KMS-11 (cell line): ENCODE measurements at regions not wholly inside any gene's neighbourhood (a gene's known extent, or its start where the extent isn't known, plus 50 kb on each side); places are given as distances from the start of the nearest gene placed in this dataset.

Experiments used
- H2AFZ ChIP-seq: fragments of 200-600 bp; sonication (generic); 2 replicates; pipeline ENCODE4 v1.6.1; 2016; ENCODE audit warnings: antibody characterized with exemption, mixed run types, low read depth
- H3K27ac ChIP-seq: fragments of 200-600 bp; sonication (generic); 2 replicates; pipeline ENCODE4 v1.6.1; 2016; ENCODE audit warnings: mild to moderate bottlenecking, mixed run types
- H3K27me3 ChIP-seq: fragments of 200-600 bp; sonication (generic); 2 replicates; pipeline ENCODE4 v1.6.1; 2017; ENCODE audit warnings: mild to moderate bottlenecking, low read depth, mixed run types, moderate library complexity; ENCODE audit not compliant: insufficient read depth
- H3K36me3 ChIP-seq: fragments of 200-600 bp; sonication (generic); 2 replicates; pipeline ENCODE4 v1.6.1; 2017; ENCODE audit warnings: mild to moderate bottlenecking, mixed run types; ENCODE audit not compliant: insufficient read depth
- H3K4me1 ChIP-seq: fragments of 200-600 bp; sonication (generic); 2 replicates; pipeline ENCODE4 v1.6.1; 2016; ENCODE audit warnings: mild to moderate bottlenecking, low read depth, mixed run types; ENCODE audit not compliant: poor library complexity, severe bottlenecking
- H3K4me2 ChIP-seq: fragments of 200-600 bp; sonication (generic); 2 replicates; pipeline ENCODE4 v1.7.0; 2016; ENCODE audit warnings: mild to moderate bottlenecking, mixed run types
- H3K4me3 ChIP-seq: fragments of 200-600 bp; sonication (generic); IDR thresholded peaks from 2 replicates; pipeline ENCODE4 v1.6.1; 2017; ENCODE audit warnings: low read depth, low read length, mixed read lengths; ENCODE audit not compliant: insufficient read depth
- H3K79me2 ChIP-seq: fragments of 200-600 bp; sonication (generic); 2 replicates; pipeline ENCODE4 v1.6.1; 2016; ENCODE audit warnings: low read depth, mixed run types; ENCODE audit not compliant: insufficient read depth
- H3K9ac ChIP-seq: fragments of 200-600 bp; sonication (generic); 2 replicates; pipeline ENCODE4 v1.6.1; 2016; ENCODE audit warnings: mild to moderate bottlenecking, mixed run types
- H4K20me1 ChIP-seq: fragments of 200-600 bp; sonication (generic); 2 replicates; pipeline ENCODE4 v1.6.1; 2016; ENCODE audit warnings: mild to moderate bottlenecking, mixed run types; ENCODE audit not compliant: insufficient read depth
- CTCF ChIP-seq: fragments of 200-600 bp; sonication (generic); conservative IDR thresholded peaks from 2 replicates; pipeline ENCODE4 v1.6.1; 2017; ENCODE audit warnings: low read depth, mild to moderate bottlenecking, antibody characterized with exemption, low read length, moderate library complexity, mixed read lengths

GRCh38 chr10:129107525-129107924 lies 359.5 kb upstream of the MGMT start:
- Histone ChIP-seq H3K4me3 (no peak overlapping the region), H3K79me2 (no peaks in the 10 kb centered on the region), H3K36me3 (no peaks in the 10 kb centered on the region), H3K27me3 (no peaks in the 10 kb centered on the region), H3K27ac (no peak overlapping the region), H3K9ac (no peak overlapping the region), H3K4me1 (peaks cover 8% of the 10 kb centered on the region), H2AFZ (no peak overlapping the region), H4K20me1 (no peaks in the 10 kb centered on the region), H3K4me2 (no peak overlapping the region)
- TF ChIP-seq CTCF = no peak

GRCh38 chr10:129108378-129108777 lies 358.7 kb upstream of the MGMT start:
- Histone ChIP-seq H3K27ac (no peak overlapping the region), H3K9ac (no peak overlapping the region), H2AFZ (no peak overlapping the region), H3K79me2 (no peaks in the 10 kb centered on the region), H4K20me1 (no peaks in the 10 kb centered on the region), H3K4me2 (no peak overlapping the region), H3K27me3 (no peaks in the 10 kb centered on the region), H3K36me3 (no peaks in the 10 kb centered on the region), H3K4me1 (peaks cover 8% of the 10 kb centered on the region), H3K4me3 (no peak overlapping the region)
- no peak for TF ChIP-seq CTCF

GRCh38 chr10:129108994-129109393 lies 358.0 kb upstream of the MGMT start:
- no peaks in the 10 kb centered on the region for H3K79me2 ChIP-seq
- TF ChIP-seq CTCF = no peak
- H3K27me3 ChIP-seq = no peaks in the 10 kb centered on the region
- H3K9ac ChIP-seq = no peak overlapping the region
- H2AFZ ChIP-seq = no peak overlapping the region
- no peak overlapping the region for H3K4me2 ChIP-seq
- peaks cover 8% of the 10 kb centered on the region for H3K4me1 ChIP-seq
- H3K36me3 ChIP-seq = no peaks in the 10 kb centered on the region
- no peak overlapping the region for H3K4me3 ChIP-seq
- no peaks in the 10 kb centered on the region for H4K20me1 ChIP-seq
- H3K27ac ChIP-seq = no peak overlapping the region

- no peak overlapping the region for H2AFZ ChIP-seq
- no peaks in the 10 kb centered on the region for H3K36me3 ChIP-seq
- H3K4me3 ChIP-seq = no peak overlapping the region
- H3K9ac ChIP-seq = no peak overlapping the region
- no peak overlapping the region for H3K27ac ChIP-seq
- H3K79me2 ChIP-seq = no peaks in the 10 kb centered on the region
- no peaks in the 10 kb centered on the region for H4K20me1 ChIP-seq
- TF ChIP-seq CTCF = no peak
- no peaks in the 10 kb centered on the region for H3K4me1 ChIP-seq
- no peak overlapping the region for H3K4me2 ChIP-seq
- H3K27me3 ChIP-seq = no peaks in the 10 kb centered on the region
Measured at GRCh38 chr10:129110780-129111179, 356.3 kb upstream of the MGMT start.

GRCh38 chr10:129111922-129112321 lies 355.1 kb upstream of the MGMT start:
- H3K79me2 ChIP-seq = no peaks in the 10 kb centered on the region
- H4K20me1 ChIP-seq = no peaks in the 10 kb centered on the region

More at GRCh38 chr10:129111922-129112321, 355.1 kb upstream of the MGMT start:
- Histone ChIP-seq H2AFZ (no peak overlapping the region), H3K4me2 (no peak overlapping the region), H3K4me1 (no peaks in the 10 kb centered on the region), H3K36me3 (no peaks in the 10 kb centered on the region), H3K27me3 (no peaks in the 10 kb centered on the region), H3K4me3 (no peak overlapping the region), H3K27ac (no peak overlapping the region), H3K9ac (no peak overlapping the region)
- no peak for TF ChIP-seq CTCF
